ENCODE measurements at regions not wholly inside any gene's neighbourhood (a gene's known extent, or its start where the extent isn't known, plus 50 kb on each side); places are given as distances from the start of the nearest gene placed in this dataset.

GRCh38 chr3:125645616-125646015, 50.3 kb upstream of the OSBPL11 start:
- no peak overlapping the region for H3K27ac ChIP-seq
- no peak for TF ChIP-seq CTCF (conservative IDR thresholded peaks at IDR 0.05)

GRCh38 chr3:125646581-125646980, 51.3 kb upstream of the OSBPL11 start:
- no peak overlapping the region for H3K27ac ChIP-seq
- TF ChIP-seq CTCF (conservative IDR thresholded peaks at IDR 0.05) = no peak

- TF ChIP-seq CTCF (conservative IDR thresholded peaks at IDR 0.05) = no peak
- H3K27ac ChIP-seq = no peak overlapping the region
Observed at GRCh38 chr3:125647318-125648014, 52.2 kb upstream of the OSBPL11 start.

- TF ChIP-seq CTCF (conservative IDR thresholded peaks at IDR 0.05) = no peak
Observed at GRCh38 chr3:125651244-125651643, 55.9 kb upstream of the OSBPL11 start.

GRCh38 chr3:125652349-125652748, 57.1 kb upstream of the OSBPL11 start:
- TF ChIP-seq CTCF (conservative IDR thresholded peaks at IDR 0.05) = no peak
- no peak overlapping the region for H3K27ac ChIP-seq

More at GRCh38 chr3:125651244-125651643, 55.9 kb upstream of the OSBPL11 start:
- H3K27ac ChIP-seq = no peak overlapping the region

- no peak overlapping the region for H3K27ac ChIP-seq
- TF ChIP-seq CTCF (conservative IDR thresholded peaks at IDR 0.05) = no peak
Observed at GRCh38 chr3:125654526-125654925, 59.2 kb upstream of the OSBPL11 start.

GRCh38 chr3:125662675-125663074, 67.4 kb upstream of the OSBPL11 start:
- TF ChIP-seq CTCF (conservative IDR thresholded peaks at IDR 0.05) = no peak

More at GRCh38 chr3:125662675-125663074, 67.4 kb upstream of the OSBPL11 start:
- no peak overlapping the region for H3K27ac ChIP-seq

Data from VCaP (cell line).